Left kidney (tissue), 1 donor: ENCODE measurements at regions not wholly inside any gene's neighbourhood (a gene's known extent, or its start where the extent isn't known, plus 50 kb on each side); places are given as distances from the start of the nearest gene placed in this dataset.

Experiments used
- DNase-seq: peaks from one replicate; pipeline ENCODE4 v3.0.0-alpha.2; 2013

- DNase-seq: no peak
Measured at GRCh38 chr4:79023799-79024770, 84.8 kb upstream of the PAQR3 start.

GRCh38 chr4:79022529-79022928, 83.3 kb upstream of the PAQR3 start:
- no peak for DNase-seq

DNA sequence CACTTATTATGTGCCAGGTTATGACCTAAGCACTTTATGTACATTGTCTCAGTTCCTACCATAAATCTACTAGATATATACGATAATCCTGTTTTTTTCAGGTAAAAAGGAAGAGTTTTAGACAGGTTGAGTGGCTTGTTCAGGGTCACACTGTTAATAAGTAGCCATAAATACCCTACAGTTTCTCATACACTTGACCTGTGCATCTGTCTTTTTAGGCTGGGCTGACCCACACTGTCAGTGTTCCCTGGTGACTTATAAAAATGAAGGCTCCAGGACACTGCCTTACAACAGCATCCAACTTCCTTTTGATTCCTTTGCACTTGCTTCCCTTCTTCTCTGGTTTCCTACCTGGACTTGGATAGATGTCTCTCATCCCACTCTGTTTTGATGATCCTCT, 78.2 kb upstream of the PAQR3 start:
- no peak for DNase-seq

DNA sequence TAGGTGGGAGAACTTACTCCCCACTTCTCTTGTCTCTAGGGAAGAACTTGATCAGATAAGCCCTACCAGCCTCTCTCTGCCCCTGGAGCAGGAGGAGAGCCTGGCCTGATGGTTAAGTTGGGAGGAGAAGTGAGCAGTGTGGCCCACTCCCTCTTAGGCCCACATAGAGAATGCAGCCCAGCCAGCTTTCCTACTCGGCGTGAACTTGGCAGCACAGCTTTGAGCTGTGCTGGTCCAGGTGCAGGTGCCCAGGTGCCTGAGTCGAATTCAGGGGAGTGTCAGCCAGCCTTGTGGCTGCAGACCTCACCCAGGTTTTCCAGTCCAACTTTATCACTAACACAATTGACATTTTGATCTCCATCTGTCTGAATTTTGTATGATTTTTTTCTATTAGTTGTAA, 77.6 kb upstream of the PAQR3 start:
- no peak for DNase-seq

GRCh38 chr4:79015411-79015810, 76.2 kb upstream of the PAQR3 start:
- DNase-seq: no peak

DNA sequence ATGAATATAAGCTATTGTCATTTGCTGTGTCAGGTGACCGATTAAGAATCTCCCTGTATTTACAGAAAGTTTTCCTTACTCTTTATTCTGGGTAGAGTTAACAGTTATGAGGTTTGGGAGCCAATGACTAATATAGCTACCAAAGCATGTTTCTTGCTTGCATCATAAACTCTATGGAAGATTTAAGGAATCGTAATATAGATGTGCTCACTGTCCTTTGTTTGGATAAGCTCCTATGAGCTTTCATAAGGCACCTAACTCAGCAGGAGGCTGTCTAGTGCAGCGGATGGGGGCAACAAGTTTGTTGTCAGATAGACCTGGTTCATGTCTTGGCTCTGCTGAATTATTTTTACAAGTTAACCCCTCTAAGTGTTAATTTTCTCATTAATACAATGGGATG, 75.0 kb upstream of the PAQR3 start:
- no peak for DNase-seq

DNA sequence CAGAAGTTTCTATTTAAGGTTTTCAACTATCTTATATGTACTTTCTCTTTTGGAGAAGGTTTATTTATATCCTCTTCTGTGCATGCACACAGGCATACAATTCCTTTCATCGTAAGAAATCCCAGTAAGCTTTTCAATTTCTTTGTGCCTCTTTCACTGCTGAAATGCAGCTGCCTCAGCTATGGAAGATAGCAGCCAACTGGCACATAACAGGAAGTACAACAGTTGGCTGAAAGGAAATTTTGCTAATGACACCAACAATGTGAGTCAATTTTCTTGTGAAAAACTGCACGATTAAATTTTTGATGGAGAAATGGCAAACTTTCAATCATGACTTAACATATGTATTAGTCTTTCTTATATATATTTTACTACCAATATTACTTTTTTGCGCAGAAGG, 74.5 kb upstream of the PAQR3 start:
- DNase-seq: no peak

DNA sequence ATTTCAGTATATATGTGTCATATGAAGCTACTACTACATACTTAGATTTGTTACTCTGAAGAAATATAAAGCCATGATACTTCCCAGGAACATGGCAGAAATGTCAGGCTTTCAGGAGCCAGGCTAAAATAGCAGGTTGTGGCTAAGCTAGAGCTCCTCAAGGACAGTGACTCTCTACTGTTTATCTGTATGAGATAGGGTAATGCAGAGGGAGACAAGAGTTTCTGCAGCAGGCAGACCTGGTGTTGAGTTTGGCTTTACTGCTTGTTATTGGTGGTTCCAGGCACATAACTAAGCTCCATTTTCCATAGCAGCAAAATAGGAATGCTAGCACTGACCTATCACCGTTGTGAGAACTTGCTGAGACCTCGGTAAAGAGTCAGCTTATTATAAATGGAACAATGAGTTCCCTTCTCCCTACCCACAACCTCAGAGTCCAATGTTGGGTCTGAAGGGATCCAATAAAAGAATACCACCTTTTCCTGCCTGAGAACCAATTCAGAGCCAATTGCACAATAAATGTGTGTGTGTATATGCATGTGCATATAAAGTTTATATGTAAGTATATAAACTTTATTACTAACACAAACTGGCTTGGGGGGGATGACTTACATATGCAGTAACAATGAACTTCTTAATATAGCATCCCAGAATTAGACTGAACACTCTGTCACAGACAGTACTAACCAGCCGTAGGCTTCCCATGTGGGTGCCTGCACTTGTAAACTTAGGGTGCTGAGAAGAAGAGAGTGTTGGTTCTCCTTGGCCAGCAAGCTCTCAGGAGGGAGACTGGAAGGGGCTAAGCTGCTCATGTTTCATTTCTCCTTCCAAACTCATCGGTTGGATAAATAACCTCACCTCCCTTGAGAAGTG, 51.9 kb upstream of the PAQR3 start:
- DNase-seq: no peak

- DNase-seq: no peak
Measured at GRCh38 chr4:78989697-78990270, 50.5 kb upstream of the PAQR3 start.
